HepG2 (cell line): ENCODE measurements at regions not wholly inside any gene's neighbourhood (a gene's known extent, or its start where the extent isn't known, plus 50 kb on each side); places are given as distances from the start of the nearest gene placed in this dataset.

Experiments
- ATAC-seq: fragments of 200-7000 bp; cut with Tn5 transposase; 3 replicates; pipeline ENCODE4 v1.9.1; 2020; ENCODE audit warnings: mild to moderate bottlenecking, moderate library complexity
- BruUV-seq: library from RNA; stranded (reverse); fragments of 400-500 nt; replicated peaks from 2 replicates; lab custom pipeline; 2021; lab: Mats Ljungman, UMichigan
- CTCF ChIA-PET: fragments of 300-600 bp; formaldehyde crosslinking; extraction: SDS; loops from one replicate; lab custom pipeline; 2021; ENCODE audit warnings: low total read pairs, inconsistent platforms, low intra/inter-chr PET ratio; lab: Yijun Ruan, JAX
- POLR2A ChIA-PET: fragments of 350-600 bp; sonication (Branson Sonifier 250); formaldehyde crosslinking; loops from one replicate; lab custom pipeline; 2020; ENCODE audit warnings: antibody characterized with exemption, inconsistent platforms; lab: Yijun Ruan, JAX
- DNase-seq: peaks from one replicate; pipeline ENCODE4 v3.0.0-alpha.2; 2015; ENCODE audit warnings: low spot score
- FAIRE-seq: peaks from 3 replicates; lab custom pipeline; 2011; peaks lifted over from hg19 to GRCh38; lab: Jason Lieb, UNC
- H2AFZ ChIP-seq: one replicate; pipeline ENCODE4 v1.6.1; 2011; ENCODE audit warnings: low read length, inconsistent platforms
- H3K27ac ChIP-seq: fragments of 300-600 bp; 3 replicates; pipeline ENCODE4 v1.8.0; 2011; ENCODE audit warnings: mixed run types, mild to moderate bottlenecking, mixed read lengths, low read length, inconsistent platforms; ENCODE audit not compliant: insufficient read depth; ENCODE audit errors: extremely low read length
- H3K27me3 ChIP-seq, 2 experiments: fragments of 200-600 bp in 1 of 2; 2 replicates in 1 of 2; 3 replicates in 1 of 2; pipeline versions ENCODE4 v1.6.0 to v1.8.0; 2011; ENCODE audit warnings: low read length in 2 of 2, mild to moderate bottlenecking in 2 of 2, moderate library complexity in 2 of 2, inconsistent platforms in 1 of 2; ENCODE audit not compliant: insufficient read depth in 2 of 2, control insufficient read depth in 1 of 2
- H3K36me3 ChIP-seq, 2 experiments: fragments of 200-600 bp in 1 of 2; replicated peaks in 1 of 2; 2 replicates in 1 of 2; 3 replicates in 1 of 2; pipeline versions ENCODE4 v1.5.1 to v1.8.0; 2011; ENCODE audit warnings: low read length in 2 of 2, inconsistent platforms in 1 of 2; ENCODE audit not compliant: insufficient read depth in 2 of 2, control insufficient read depth in 1 of 2
- H3K4me1 ChIP-seq: 2 replicates; pipeline ENCODE4 v1.5.1; 2012; ENCODE audit warnings: low read length, inconsistent platforms; ENCODE audit not compliant: insufficient read depth
- H3K4me2 ChIP-seq: 2 replicates; pipeline ENCODE4 v1.6.0; 2011; ENCODE audit warnings: low read depth, low read length, inconsistent platforms
- H3K4me3 ChIP-seq, 3 experiments: fragments of 200-600 bp in 1 of 3; sonication (generic), shearing (Covaris generic) in 1 of 3; replicated peaks in 1 of 3; 2 replicates each; pipeline ENCODE4 v1.5.1; 2011 to 2016; ENCODE audit warnings: low read length in 3 of 3, inconsistent platforms in 2 of 3, low read depth in 2 of 3, mild to moderate bottlenecking in 2 of 3, control low read depth in 1 of 3, mixed read lengths in 1 of 3; ENCODE audit not compliant: insufficient read depth in 1 of 3
- H3K79me2 ChIP-seq: one replicate; pipeline ENCODE4 v1.6.1; 2011; ENCODE audit warnings: low read length, inconsistent platforms; ENCODE audit not compliant: insufficient read depth
- H3K9ac ChIP-seq: 2 replicates; pipeline ENCODE4 v1.6.0; 2011; ENCODE audit warnings: mild to moderate bottlenecking, low read depth, low read length, inconsistent platforms; ENCODE audit not compliant: insufficient read depth
- H3K9me3 ChIP-seq: 2 replicates; pipeline ENCODE4 v1.5.1; 2012; ENCODE audit warnings: mild to moderate bottlenecking, low read length
- H4K20me1 ChIP-seq: 2 replicates; pipeline ENCODE4 v1.6.0; 2011; ENCODE audit warnings: inconsistent platforms, mild to moderate bottlenecking, low read length, moderate library complexity; ENCODE audit not compliant: insufficient read depth
- CHCHD3 ChIP-seq: sonication (generic); formaldehyde crosslinking; IDR thresholded peaks from 2 replicates; pipeline ENCODE4 v1.8.0; 2022; ENCODE audit warnings: mild to moderate bottlenecking, missing genetic modification reagents, moderate library complexity
- CREM ChIP-seq, 2 experiments: sonication (generic) in 1 of 2; formaldehyde crosslinking in 1 of 2; IDR thresholded peaks; 2 replicates each; pipeline versions ENCODE4 v1.4.0 to v1.6.1; 2016 to 2020; ENCODE audit warnings: antibody characterized with exemption in 1 of 2, mild to moderate bottlenecking in 1 of 2, missing genetic modification reagents in 1 of 2
- ELF1 ChIP-seq: sonication (generic); formaldehyde crosslinking; IDR thresholded peaks from 2 replicates; pipeline ENCODE4 v1.4.0; 2020; ENCODE audit warnings: missing genetic modification reagents
- IKZF1 ChIP-seq: fragments of 450-650 bp; IDR thresholded peaks from 2 replicates; pipeline ENCODE4 v1.7.1; 2016
- KAT7 ChIP-seq: IDR thresholded peaks from 2 replicates; pipeline ENCODE4 v1.6.1; 2018; ENCODE audit warnings: borderline replicate concordance, missing compliant biosample characterization
- KLF13 ChIP-seq: sonication (generic); formaldehyde crosslinking; IDR thresholded peaks from 2 replicates; pipeline ENCODE4 v1.4.0; 2020; ENCODE audit warnings: mild to moderate bottlenecking, missing genetic modification reagents
- KLF16 ChIP-seq, 2 experiments: sonication (generic) in 1 of 2; formaldehyde crosslinking in 1 of 2; IDR thresholded peaks; 2 replicates each; pipeline versions ENCODE4 v1.6.1 to v1.8.0; 2016 to 2023; ENCODE audit warnings: missing genetic modification reagents in 2 of 2, missing compliant biosample characterization in 1 of 2
- MEIS2 ChIP-seq: sonication (generic); formaldehyde crosslinking; IDR thresholded peaks from 2 replicates; pipeline ENCODE4 v1.9.0; 2021; ENCODE audit warnings: mild to moderate bottlenecking, missing genetic modification reagents
- NR2F1 ChIP-seq, 2 experiments: fragments of 450-650 bp in 1 of 2; formaldehyde crosslinking in 1 of 2; IDR thresholded peaks; 2 replicates each; pipeline versions ENCODE4 v1.5.0 to v1.6.1; 2016 to 2020; ENCODE audit warnings: mild to moderate bottlenecking in 1 of 2, missing compliant biosample characterization in 1 of 2, missing genetic modification reagents in 1 of 2, moderate library complexity in 1 of 2
- POGZ ChIP-seq: sonication (generic); formaldehyde crosslinking; IDR thresholded peaks from 2 replicates; pipeline ENCODE4 v1.4.0; 2020; ENCODE audit warnings: mild to moderate bottlenecking, missing genetic modification reagents
- RARG ChIP-seq: sonication (generic); formaldehyde crosslinking; IDR thresholded peaks from 2 replicates; pipeline ENCODE4 v1.4.0; 2020; ENCODE audit warnings: low read depth, mild to moderate bottlenecking, missing genetic modification reagents
- RFX1 ChIP-seq: fragments of 450-650 bp; IDR thresholded peaks from 2 replicates; pipeline ENCODE4 v1.6.1; 2017
- SMAD9 ChIP-seq: sonication (generic); formaldehyde crosslinking; IDR thresholded peaks from 2 replicates; pipeline ENCODE4 v1.5.1; 2020; ENCODE audit warnings: mild to moderate bottlenecking, missing genetic modification reagents
- ZFP62 ChIP-seq: sonication (generic); formaldehyde crosslinking; IDR thresholded peaks from 2 replicates; pipeline ENCODE4 v1.4.0; 2020; ENCODE audit warnings: missing genetic modification reagents
- ZNF317 ChIP-seq: sonication (generic); formaldehyde crosslinking; IDR thresholded peaks from 2 replicates; pipeline ENCODE4 v1.5.0; 2020; ENCODE audit warnings: mild to moderate bottlenecking, missing genetic modification reagents
- ZNF335 ChIP-seq: sonication (generic); formaldehyde crosslinking; IDR thresholded peaks from 2 replicates; pipeline ENCODE4 v1.4.0; 2020; ENCODE audit warnings: missing genetic modification reagents
- ZNF44 ChIP-seq: sonication (generic); formaldehyde crosslinking; IDR thresholded peaks from 2 replicates; pipeline ENCODE4 v1.5.1; 2020; ENCODE audit warnings: mild to moderate bottlenecking, missing genetic modification reagents
- ZNF547 ChIP-seq: sonication (generic); formaldehyde crosslinking; IDR thresholded peaks from 2 replicates; pipeline ENCODE4 v1.5.1; 2020; ENCODE audit warnings: mild to moderate bottlenecking, missing genetic modification reagents
- ZNF883 ChIP-seq: sonication (generic); formaldehyde crosslinking; IDR thresholded peaks from 2 replicates; pipeline ENCODE4 v1.5.1; 2020; ENCODE audit warnings: mild to moderate bottlenecking, missing genetic modification reagents; ENCODE audit errors: not compliant biosample characterization
- WGBS: methylation state at CpG from one replicate; pipeline ENCODE4 v1.1.6; 2017; ENCODE audit warnings: low lambda C conversion rate; 5-methylcytosine and 5-hydroxymethylcytosine counted together
- in situ Hi-C: cut with HindIII; loops from 2 replicates; pipeline ENCODE4 v1.10.0; 2017; ENCODE audit warnings: low pct_unique_long_range_greater_than_20kb; ENCODE audit not compliant: extremely low pct_ligation_motif_present
- intact Hi-C: fragments of 100-400 bp; cut with micrococcal nuclease; formaldehyde crosslinking; loops from one replicate; pipeline ENCODE4 v1.10.0; 2022; ENCODE audit not compliant: unreplicated experiment
- TF ChIP-seq, protein P1 (sequence below): sonication (generic); formaldehyde crosslinking; IDR thresholded peaks from 2 replicates; pipeline ENCODE4 v1.4.0; 2020; ENCODE audit warnings: missing genetic modification reagents, borderline replicate concordance

GRCh38 chr10:53463539-53463938, 691.0 kb upstream of the MBL2 start:
- Histone ChIP-seq H3K4me1 (no peaks in the 10 kb centered on the region), H3K4me2 (no peak overlapping the region), H3K27ac (no peak overlapping the region), H3K27me3 (no peaks in the 10 kb centered on the region), H2AFZ (no peak overlapping the region), H3K36me3 (no peaks in the 10 kb centered on the region), H3K4me3 (no peak overlapping the region), H3K9me3 (no peaks in the 10 kb centered on the region), H4K20me1 (no peaks in the 10 kb centered on the region), H3K9ac (no peak overlapping the region), H3K79me2 (no peaks in the 10 kb centered on the region)
- DNase-seq (no peak), FAIRE-seq (no peak), ATAC-seq (no peak)
- ChIA-PET POLR2A (no interaction called here), CTCF (no interaction called here)
- 66% methylated on average over 4 of the region's 4 CpGs for WGBS
- TF ChIP-seq ZNF883 (no peak), ZNF317 (CRISPR knock-in tag) (no peak), CHCHD3 (no peak), ZNF335 (no peak), ZFP62 (CRISPR knock-in tag) (no peak), KAT7 (CRISPR knock-in tag) (no peak), ZNF547 (CRISPR knock-in tag) (no peak), RARG (CRISPR knock-in tag) (no peak), MEIS2 (CRISPR knock-in tag) (no peak), POGZ (CRISPR knock-in tag) (no peak), KLF13 (CRISPR knock-in tag) (no peak), RFX1 (no peak), NR2F1 (CRISPR knock-in tag; IDR thresholded peaks at IDR 0.05) (no peak), IKZF1 (no peak), KLF16 (CRISPR knock-in tag; IDR thresholded peaks at IDR 0.05) (no peak), SMAD9 (CRISPR knock-in tag) (no peak), ELF1 (CRISPR knock-in tag) (no peak), ZNF44 (CRISPR knock-in tag) (no peak), CREM (IDR thresholded peaks at IDR 0.05) (no peak), CREM (CRISPR knock-in tag; IDR thresholded peaks at IDR 0.05) (no peak)
- TF ChIP-seq, protein P1, sequence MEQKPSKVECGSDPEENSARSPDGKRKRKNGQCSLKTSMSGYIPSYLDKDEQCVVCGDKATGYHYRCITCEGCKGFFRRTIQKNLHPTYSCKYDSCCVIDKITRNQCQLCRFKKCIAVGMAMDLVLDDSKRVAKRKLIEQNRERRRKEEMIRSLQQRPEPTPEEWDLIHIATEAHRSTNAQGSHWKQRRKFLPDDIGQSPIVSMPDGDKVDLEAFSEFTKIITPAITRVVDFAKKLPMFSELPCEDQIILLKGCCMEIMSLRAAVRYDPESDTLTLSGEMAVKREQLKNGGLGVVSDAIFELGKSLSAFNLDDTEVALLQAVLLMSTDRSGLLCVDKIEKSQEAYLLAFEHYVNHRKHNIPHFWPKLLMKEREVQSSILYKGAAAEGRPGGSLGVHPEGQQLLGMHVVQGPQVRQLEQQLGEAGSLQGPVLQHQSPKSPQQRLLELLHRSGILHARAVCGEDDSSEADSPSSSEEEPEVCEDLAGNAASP (CRISPR knock-in tag) = no peak
- in situ Hi-C loops = no loop called here
- BruUV-seq = no TSS peak
- intact Hi-C loops = no loop called here
